Small intestine (tissue), 7 donors: ENCODE measurements at regions not wholly inside any gene's neighbourhood (a gene's known extent, or its start where the extent isn't known, plus 50 kb on each side); places are given as distances from the start of the nearest gene placed in this dataset.
"Not testable (repeated sequence)": the region's sequence is repeated elsewhere in the genome, so short reads cannot be mapped to it uniquely, and the experiment has no call there.

Experiments
- DNase-seq, 2 donors: peaks; one replicate each; pipeline versions ENCODE4 v3.0.0 to v3.0.0-alpha.2; 2013
- FAIRE-seq: peaks from 2 replicates; lab custom pipeline; 2012; peaks lifted over from hg19 to GRCh38; lab: Jason Lieb, UNC
- H3K27ac ChIP-seq, 3 donors: one replicate each; pipeline ENCODE4 v1.5.1; 2013; ENCODE audit warnings: low read length in 2 of 3, mild to moderate bottlenecking in 2 of 3, control low read depth in 1 of 3, inconsistent platforms in 1 of 3, low read depth in 1 of 3, moderate library complexity in 1 of 3
- H3K27me3 ChIP-seq, 3 donors: one replicate each; pipeline ENCODE4 v1.6.1; 2013; ENCODE audit warnings: low read length in 3 of 3, inconsistent platforms in 1 of 3; ENCODE audit not compliant: control insufficient read depth in 3 of 3, insufficient read depth in 3 of 3
- H3K36me3 ChIP-seq, 3 donors: one replicate each; pipeline ENCODE4 v1.6.1; 2013; ENCODE audit warnings: low read length in 3 of 3, inconsistent platforms in 1 of 3, low read depth in 1 of 3, mild to moderate bottlenecking in 1 of 3, moderate library complexity in 1 of 3; ENCODE audit not compliant: control insufficient read depth in 3 of 3, insufficient read depth in 2 of 3
- H3K4me1 ChIP-seq, 3 donors: one replicate each; pipeline ENCODE4 v1.6.1; 2013; ENCODE audit warnings: low read length in 2 of 3, inconsistent platforms in 1 of 3, low read depth in 1 of 3, mild to moderate bottlenecking in 1 of 3, moderate library complexity in 1 of 3; ENCODE audit not compliant: control insufficient read depth in 3 of 3, insufficient read depth in 2 of 3
- H3K4me3 ChIP-seq, 3 donors: one replicate each; pipeline ENCODE4 v1.5.1; 2013; ENCODE audit warnings: low read length in 3 of 3, control low read depth in 1 of 3, inconsistent platforms in 1 of 3, low read depth in 1 of 3, mild to moderate bottlenecking in 1 of 3, moderate library complexity in 1 of 3
- H3K9me3 ChIP-seq, 2 donors: one replicate each; pipeline ENCODE4 v1.6.1; 2013; ENCODE audit warnings: low read depth in 1 of 2, low read length in 1 of 2; ENCODE audit not compliant: control insufficient read depth in 2 of 2, insufficient read depth in 1 of 2
- WGBS, 3 donors: extraction: QIAGEN DNeasy Blood & Tissue Kit; methylation state at CpG; one replicate each; pipeline ENCODE4 v1.1.7; 2013; 5-methylcytosine and 5-hydroxymethylcytosine counted together
- donor health status: healthy with polysubstance abuse.
- donor health status: control.
- donor health status: control.
- donor health status: Bipolar disorder and iron deficiency.
- donor health status: healthy.

DNA sequence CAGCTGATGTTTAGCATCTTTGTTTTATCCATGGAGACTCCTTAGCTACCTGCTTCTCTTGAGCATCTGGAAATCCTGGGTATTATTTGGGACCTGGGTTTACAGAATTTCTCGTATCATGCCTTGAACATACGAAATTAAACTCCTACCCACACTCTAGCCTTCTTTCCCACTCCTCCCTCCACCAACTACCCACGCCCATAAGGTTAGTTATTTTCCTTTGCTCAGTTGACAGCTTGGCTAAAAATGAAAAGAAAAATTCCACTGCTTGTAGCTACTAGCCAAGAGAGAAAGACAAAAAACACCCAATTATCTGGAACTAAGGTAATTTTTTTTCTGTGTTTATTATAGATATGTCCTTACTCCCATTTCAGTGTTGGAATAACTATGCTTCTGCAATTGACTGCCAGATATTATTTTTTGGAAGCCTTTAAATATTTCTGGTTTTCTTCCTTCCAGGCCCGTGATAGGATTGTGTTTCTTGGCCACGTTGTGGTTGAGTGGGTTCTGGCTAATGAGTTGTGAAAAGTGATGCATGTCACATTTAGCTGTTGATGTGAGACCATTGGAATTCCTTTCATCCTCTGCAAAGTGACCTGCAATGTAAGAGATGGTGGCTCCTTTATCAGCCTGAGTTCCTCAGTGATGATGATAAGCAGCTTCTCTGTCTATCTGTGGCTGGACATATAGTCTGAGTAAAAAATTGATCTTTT, 308.1 kb downstream of the LRRC70 start:
- Histone ChIP-seq H3K9me3 (no peaks in the 10 kb centered on the region), H3K27ac (no peak overlapping the region), H3K27me3 (no peaks in the 10 kb centered on the region), H3K4me3 (no peak overlapping the region), H3K4me1 (no peaks in the 10 kb centered on the region), H3K36me3 (no peaks in the 10 kb centered on the region)
- WGBS, 3 donors, result 29 to 46% (median 34%) methylated on average over 5 of the region's 5 CpGs
- FAIRE-seq, result no peak
- no peak for DNase-seq

- peaks cover 1 to 19% of the 10 kb centered on the region in 2 donors for H3K9me3 ChIP-seq
- not testable (repeated sequence) for FAIRE-seq, H3K4me3 ChIP-seq, H3K36me3 ChIP-seq, DNase-seq, H3K4me1 ChIP-seq, H3K27ac ChIP-seq, H3K27me3 ChIP-seq
- 55 to 72% (median 70%) methylated on average over 5 of the region's 5 CpGs for WGBS, 3 donors
Measured at GRCh38 chr5:62837330-62837729, 258.7 kb downstream of the LRRC70 start.

DNA sequence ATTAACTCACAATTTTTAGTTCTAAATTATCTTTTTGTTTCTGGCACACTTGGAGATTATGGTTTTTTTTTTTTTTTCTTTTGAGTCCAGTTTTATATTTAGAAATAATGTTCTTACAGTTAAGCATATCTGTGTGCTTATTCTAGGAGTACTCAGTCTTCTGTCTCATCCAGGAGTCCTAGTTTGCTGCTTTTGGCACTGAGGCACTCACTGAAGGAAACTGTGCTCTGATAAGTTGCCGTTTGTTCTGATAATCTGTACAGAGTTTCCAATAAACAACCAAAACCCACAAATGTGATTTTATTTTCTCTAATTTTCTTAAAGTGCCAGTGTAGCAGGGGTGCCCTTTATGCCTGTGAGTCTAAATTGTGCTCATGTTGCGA, 251.0 kb downstream of the LRRC70 start:
- H3K27ac ChIP-seq, result no peak overlapping the region
- no peak overlapping the region for H3K4me3 ChIP-seq
- WGBS, 3 donors, result 38 to 69% (median 45%) methylated on average over 2 of the region's 2 CpGs
- H3K9me3 ChIP-seq, result peaks cover 0 to 8% of the 10 kb centered on the region in 2 donors
- no peaks in the 10 kb centered on the region for H3K36me3 ChIP-seq
- DNase-seq (no peak), FAIRE-seq (no peak)
- no peaks in the 10 kb centered on the region for H3K27me3 ChIP-seq
- no peaks in the 10 kb centered on the region for H3K4me1 ChIP-seq

DNA sequence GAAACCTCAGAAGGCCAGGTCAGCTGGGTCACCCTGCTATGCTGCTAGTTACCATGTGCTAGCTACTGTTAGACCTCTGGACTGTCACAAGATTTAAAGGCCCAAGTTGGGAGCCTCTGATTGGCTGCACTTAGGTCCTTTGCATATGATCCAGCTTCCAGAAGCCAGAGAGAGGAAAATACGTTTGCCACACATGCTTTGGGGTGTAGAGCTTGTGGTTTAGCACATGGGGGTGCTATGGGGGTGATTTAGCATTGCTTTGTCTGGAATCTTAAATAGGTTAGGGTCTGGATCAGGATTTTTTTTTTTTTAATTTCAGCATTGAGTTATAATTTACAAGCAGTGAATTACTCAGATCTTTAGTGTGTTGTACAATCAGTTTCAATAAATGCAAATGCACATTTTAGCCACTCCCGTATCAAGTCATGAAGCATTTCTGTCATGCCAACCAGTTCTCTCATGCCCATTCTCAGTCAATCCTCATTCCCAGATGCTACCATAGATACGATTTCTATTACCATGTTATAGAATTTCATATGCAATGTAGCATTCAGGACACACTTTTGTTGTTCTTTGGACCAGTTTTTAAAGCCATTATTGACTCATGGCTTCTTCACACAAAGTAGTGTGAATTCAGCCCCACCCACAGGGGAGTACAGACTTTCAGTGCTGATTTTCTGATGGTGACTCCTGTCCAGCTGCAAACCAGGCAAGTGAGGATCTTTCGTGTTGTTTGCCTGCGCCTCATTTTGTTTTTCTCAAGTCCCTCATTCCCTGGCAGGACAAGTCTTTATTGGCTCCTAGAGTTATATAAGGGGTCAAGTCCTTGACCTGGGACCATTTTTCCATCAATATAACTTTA, 250.4 kb downstream of the LRRC70 start:
- WGBS, 3 donors, result 44 to 51% (median 51%) methylated on average over 5 of the region's 5 CpGs
- no peak for FAIRE-seq
- H3K27me3 ChIP-seq, result no peaks in the 10 kb centered on the region
- H3K36me3 ChIP-seq, result no peaks in the 10 kb centered on the region
- H3K4me3 ChIP-seq, result no peak overlapping the region
- H3K9me3 ChIP-seq, result peaks cover 0 to 8% of the 10 kb centered on the region in 2 donors
- no peaks in the 10 kb centered on the region for H3K4me1 ChIP-seq
- DNase-seq, result no peak
- H3K27ac ChIP-seq, result no peak overlapping the region

- Histone ChIP-seq H3K27me3 (no peaks in the 10 kb centered on the region), H3K9me3 (no peaks in the 10 kb centered on the region), H3K36me3 (no peaks in the 10 kb centered on the region), H3K4me1 (no peaks in the 10 kb centered on the region), H3K4me3 (no peak overlapping the region), H3K27ac (no peak overlapping the region)
- no peak for DNase-seq
- 81 to 92% (median 90%) methylated on average over 5 of the region's 5 CpGs for WGBS, 3 donors
- FAIRE-seq, result no peak
Measured at GRCh38 chr5:62825623-62826220, 247.1 kb downstream of the LRRC70 start.

- DNase-seq (no peak), FAIRE-seq (no peak)
- 72 to 87% (median 85%) methylated on average over 3 of the region's 3 CpGs for WGBS, 3 donors
- H3K4me3 ChIP-seq, result no peak overlapping the region
- no peak overlapping the region for H3K27ac ChIP-seq
- no peaks in the 10 kb centered on the region for H3K9me3 ChIP-seq
- H3K27me3 ChIP-seq, result no peaks in the 10 kb centered on the region
- H3K4me1 ChIP-seq, result no peaks in the 10 kb centered on the region
- H3K36me3 ChIP-seq, result no peaks in the 10 kb centered on the region
Measured at GRCh38 chr5:62824936-62825335, 246.3 kb downstream of the LRRC70 start.

DNA sequence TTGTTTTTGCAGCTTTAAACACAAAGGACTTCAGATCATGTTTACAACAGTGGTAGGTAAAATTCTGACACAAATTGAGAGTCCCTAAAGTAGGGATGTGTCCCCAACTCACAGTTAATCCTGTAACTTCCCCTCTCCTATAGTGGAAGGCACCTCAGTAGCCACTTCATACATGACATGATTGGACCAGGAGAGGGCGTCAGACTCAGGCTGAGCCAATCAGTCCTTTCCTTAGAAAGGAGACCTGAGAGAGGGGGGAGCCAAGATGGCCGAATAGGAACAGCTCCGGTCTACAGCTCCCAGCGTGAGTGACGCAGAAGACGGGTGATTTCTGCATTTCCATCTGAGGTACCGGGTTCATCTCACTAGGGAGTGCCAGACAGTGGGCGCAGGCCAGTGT, 238.4 kb downstream of the LRRC70 start:
- not testable (repeated sequence) for DNase-seq, H3K36me3 ChIP-seq, H3K9me3 ChIP-seq, H3K27ac ChIP-seq, H3K4me3 ChIP-seq, FAIRE-seq, H3K27me3 ChIP-seq, H3K4me1 ChIP-seq
- 90 to 98% (median 93%) methylated on average over 3 to 6 of the region's 8 CpGs for WGBS, 3 donors

- Histone ChIP-seq H3K9me3 (no peaks in the 10 kb centered on the region), H3K36me3 (no peaks in the 10 kb centered on the region), H3K4me1 (no peaks in the 10 kb centered on the region), H3K4me3 (no peak overlapping the region), H3K27me3 (no peaks in the 10 kb centered on the region), H3K27ac (no peak overlapping the region)
- 63 to 72% (median 68%) methylated on average over 2 of the region's 2 CpGs for WGBS, 3 donors
- FAIRE-seq, result no peak
- no peak for DNase-seq
Measured at GRCh38 chr5:62814991-62815390, 236.4 kb downstream of the LRRC70 start.
